ENCODE measurements at regions not wholly inside any gene's neighbourhood (a gene's known extent, or its start where the extent isn't known, plus 50 kb on each side); places are given as distances from the start of the nearest gene placed in this dataset. TPM values are rescaled to one million over a fixed set of nuclear protein-coding genes. Genes with fewer than 3 reads are reported as not detected.

DNA sequence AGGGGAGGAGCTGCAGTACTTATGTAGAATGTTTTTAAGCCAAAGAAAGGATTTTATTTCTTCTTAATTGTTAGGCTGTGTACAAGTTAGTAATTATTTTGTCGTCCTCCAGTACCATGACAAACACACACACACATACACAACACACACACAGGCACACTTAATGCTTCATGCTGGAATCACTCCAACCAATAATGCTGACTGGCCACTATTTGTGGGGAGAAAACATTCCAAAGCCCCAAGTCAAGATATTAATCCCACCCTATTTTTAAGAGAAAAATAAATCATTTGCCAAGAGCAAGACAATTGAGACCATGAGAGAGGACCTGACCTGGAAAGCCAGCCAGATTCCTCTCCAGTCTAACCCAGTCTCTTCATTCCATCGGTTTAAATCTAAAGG lies 51.8 kb upstream of the TMCO5A start:
- Histone ChIP-seq H3K4me3 (no peak overlapping the region), H3K27me3 (no peaks in the 10 kb centered on the region), H3K4me1 (no peaks in the 10 kb centered on the region), H3K9me3 (no peaks in the 10 kb centered on the region), H3K36me3 (replicated peaks in 1 of 2; ENCODE audit: insufficient read depth in 1 of 2, low read depth in 2 of 2) (no peaks in the 10 kb centered on the region), H3K27ac (no peak overlapping the region)
- WGBS, 2 donors = 43 to 53% methylated on average over 2 of the region's 2 CpGs
- ATAC-seq (no peak), DNase-seq (no peak)
- no peak for TF ChIP-seq POLR2A (IDR thresholded peaks at IDR 0.05)
- TF ChIP-seq, protein P1, sequence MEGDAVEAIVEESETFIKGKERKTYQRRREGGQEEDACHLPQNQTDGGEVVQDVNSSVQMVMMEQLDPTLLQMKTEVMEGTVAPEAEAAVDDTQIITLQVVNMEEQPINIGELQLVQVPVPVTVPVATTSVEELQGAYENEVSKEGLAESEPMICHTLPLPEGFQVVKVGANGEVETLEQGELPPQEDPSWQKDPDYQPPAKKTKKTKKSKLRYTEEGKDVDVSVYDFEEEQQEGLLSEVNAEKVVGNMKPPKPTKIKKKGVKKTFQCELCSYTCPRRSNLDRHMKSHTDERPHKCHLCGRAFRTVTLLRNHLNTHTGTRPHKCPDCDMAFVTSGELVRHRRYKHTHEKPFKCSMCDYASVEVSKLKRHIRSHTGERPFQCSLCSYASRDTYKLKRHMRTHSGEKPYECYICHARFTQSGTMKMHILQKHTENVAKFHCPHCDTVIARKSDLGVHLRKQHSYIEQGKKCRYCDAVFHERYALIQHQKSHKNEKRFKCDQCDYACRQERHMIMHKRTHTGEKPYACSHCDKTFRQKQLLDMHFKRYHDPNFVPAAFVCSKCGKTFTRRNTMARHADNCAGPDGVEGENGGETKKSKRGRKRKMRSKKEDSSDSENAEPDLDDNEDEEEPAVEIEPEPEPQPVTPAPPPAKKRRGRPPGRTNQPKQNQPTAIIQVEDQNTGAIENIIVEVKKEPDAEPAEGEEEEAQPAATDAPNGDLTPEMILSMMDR (IDR thresholded peaks at IDR 0.05) = no peak
- intact Hi-C loops (cut with DNase I) = no loop called here

Small RNA genes in the stretch of these regions (small RNA-seq; reads per million reads assigned to genes)
- gene RF00017 = not detected
